22Rv1 (cell line): ENCODE measurements at regions not wholly inside any gene's neighbourhood (a gene's known extent, or its start where the extent isn't known, plus 50 kb on each side); places are given as distances from the start of the nearest gene placed in this dataset.

ENCODE experiments used
- H3K27ac ChIP-seq: fragments of 450-650 bp; 2 replicates; pipeline ENCODE4 v1.5.1; 2017
- ZFX ChIP-seq: fragments of 450-650 bp; IDR thresholded peaks from 2 replicates; pipeline ENCODE4 v1.6.1; 2017; ENCODE audit warnings: antibody characterized with exemption, borderline replicate concordance
- TF ChIP-seq, protein P1 (sequence below): fragments of 450-650 bp; IDR thresholded peaks from 2 replicates; pipeline ENCODE4 v1.5.1; 2017; ENCODE audit warnings: mild to moderate bottlenecking

GRCh38 chr17:12588531-12588930 lies 77.2 kb upstream of the MYOCD start:
- TF ChIP-seq, protein P1, sequence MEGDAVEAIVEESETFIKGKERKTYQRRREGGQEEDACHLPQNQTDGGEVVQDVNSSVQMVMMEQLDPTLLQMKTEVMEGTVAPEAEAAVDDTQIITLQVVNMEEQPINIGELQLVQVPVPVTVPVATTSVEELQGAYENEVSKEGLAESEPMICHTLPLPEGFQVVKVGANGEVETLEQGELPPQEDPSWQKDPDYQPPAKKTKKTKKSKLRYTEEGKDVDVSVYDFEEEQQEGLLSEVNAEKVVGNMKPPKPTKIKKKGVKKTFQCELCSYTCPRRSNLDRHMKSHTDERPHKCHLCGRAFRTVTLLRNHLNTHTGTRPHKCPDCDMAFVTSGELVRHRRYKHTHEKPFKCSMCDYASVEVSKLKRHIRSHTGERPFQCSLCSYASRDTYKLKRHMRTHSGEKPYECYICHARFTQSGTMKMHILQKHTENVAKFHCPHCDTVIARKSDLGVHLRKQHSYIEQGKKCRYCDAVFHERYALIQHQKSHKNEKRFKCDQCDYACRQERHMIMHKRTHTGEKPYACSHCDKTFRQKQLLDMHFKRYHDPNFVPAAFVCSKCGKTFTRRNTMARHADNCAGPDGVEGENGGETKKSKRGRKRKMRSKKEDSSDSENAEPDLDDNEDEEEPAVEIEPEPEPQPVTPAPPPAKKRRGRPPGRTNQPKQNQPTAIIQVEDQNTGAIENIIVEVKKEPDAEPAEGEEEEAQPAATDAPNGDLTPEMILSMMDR = no peak
- no peak for TF ChIP-seq ZFX

GRCh38 chr17:12590417-12590816 lies 75.3 kb upstream of the MYOCD start:
- no peak overlapping the region for H3K27ac ChIP-seq
- TF ChIP-seq, protein P1 = no peak
- no peak for TF ChIP-seq ZFX

More at GRCh38 chr17:12588531-12588930, 77.2 kb upstream of the MYOCD start:
- no peak overlapping the region for H3K27ac ChIP-seq

DNA sequence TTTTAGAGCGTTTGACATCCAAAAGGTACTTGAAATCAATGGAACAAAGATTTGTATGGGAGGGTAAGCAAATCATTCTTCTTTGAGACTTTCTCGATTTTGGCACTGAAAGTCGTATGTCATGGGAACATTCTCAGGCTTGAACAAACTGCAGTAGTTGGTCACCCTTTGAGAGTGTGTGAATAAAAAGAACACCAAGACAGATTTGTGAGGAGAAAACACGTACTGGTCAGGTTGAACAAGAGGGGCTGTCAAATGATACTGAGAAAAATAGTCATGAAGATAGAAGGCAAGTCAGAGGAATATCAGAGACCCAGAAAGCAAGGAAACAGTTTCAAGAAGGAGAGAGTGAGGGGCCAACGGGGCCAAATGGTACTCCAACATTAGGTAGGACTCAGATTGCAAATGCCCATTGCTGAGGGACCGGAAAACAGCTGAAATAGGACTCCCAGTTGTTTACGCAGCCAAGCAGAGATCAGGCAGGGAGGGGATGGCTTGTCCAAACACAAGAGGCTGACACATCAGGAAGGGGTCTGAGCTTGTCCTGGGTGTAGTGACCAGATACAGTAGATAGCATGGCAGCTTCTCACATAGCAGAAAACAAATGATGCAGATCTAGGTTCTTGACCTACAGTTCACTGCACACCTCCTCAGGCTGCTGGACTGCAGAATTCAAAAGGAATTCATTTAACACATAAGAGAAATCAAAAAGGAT lies 74.5 kb upstream of the MYOCD start:
- TF ChIP-seq ZFX = no peak
- TF ChIP-seq, protein P1 = no peak
- no peak overlapping the region for H3K27ac ChIP-seq

- TF ChIP-seq, protein P1 = no peak
- no peak for TF ChIP-seq ZFX
- H3K27ac ChIP-seq = no peak overlapping the region
Measured at GRCh38 chr17:12592941-12593340, 72.7 kb upstream of the MYOCD start.

DNA sequence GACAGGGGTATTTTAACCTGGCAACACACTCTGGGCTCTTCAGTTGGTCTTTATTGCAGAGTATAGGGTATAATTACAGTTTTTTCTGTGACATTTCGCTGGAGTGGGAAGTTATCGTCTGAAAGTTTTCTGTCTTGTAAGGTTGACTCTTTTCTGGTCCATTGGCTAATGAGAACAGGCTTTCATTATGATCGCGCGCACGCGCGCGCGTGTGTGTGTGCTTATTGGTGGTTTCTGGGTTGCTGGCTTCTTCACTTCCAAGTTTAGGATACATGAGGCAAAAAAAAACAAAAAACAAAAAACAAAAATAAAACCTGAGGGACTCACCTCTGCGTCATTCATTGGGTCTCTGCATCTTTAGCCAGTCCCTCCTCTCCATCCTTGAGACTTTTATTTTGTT lies 68.7 kb upstream of the MYOCD start:
- TF ChIP-seq, protein P1 = no peak
- TF ChIP-seq ZFX = no peak
- H3K27ac ChIP-seq = no peak overlapping the region

DNA sequence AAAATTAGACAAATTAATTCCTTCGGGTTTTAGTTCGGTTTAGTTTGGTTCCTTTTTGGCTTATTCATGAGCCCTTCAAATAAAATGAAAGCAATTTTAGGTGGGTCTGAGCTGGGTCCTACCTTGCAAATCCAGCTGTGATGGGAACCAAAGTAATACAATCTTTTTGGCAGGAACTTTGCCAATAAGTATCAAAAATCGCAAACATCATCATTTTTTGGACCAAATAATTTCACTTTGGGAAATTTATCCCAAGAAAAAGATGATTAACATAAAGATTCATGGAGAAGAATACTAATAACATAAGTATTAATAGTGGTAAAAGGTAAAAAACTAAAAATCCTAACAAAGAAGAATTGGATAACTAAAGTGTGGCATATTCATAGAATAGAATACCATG lies 67.8 kb upstream of the MYOCD start:
- TF ChIP-seq ZFX = no peak
- TF ChIP-seq, protein P1 = no peak
- H3K27ac ChIP-seq = no peak overlapping the region

DNA sequence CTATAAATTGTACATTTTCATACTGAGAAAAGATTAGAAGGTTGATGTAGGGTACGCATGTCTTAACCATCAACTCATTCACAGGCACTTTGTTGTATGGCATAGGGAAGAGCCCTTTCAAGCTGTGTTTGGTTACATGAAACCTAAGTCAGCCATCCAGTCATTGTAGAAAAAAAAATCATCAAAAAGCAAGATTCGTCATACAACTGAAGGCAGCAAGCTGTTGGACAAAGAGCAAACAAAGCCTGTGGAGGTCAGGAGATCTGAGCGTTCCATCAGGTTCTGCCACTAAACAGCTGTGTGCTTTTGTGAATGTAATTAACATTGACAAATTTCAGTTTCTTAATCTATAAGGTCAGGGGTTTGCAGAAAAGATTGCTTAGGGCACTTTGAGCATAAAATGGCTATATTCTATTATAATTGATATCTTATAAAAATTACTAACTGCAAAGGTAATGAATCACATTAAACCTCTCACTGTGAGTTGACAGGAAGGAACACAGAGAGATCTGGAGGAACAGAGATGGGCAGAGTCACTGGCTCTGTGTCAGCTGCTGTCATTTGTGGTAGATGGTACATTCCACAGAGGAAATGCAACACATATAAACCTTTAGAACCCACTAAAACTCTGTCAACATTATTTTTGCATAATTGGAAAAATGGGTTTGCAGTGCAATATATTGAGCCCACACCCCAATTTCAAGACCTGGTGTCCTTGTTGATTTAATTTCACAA lies 66.3 kb upstream of the MYOCD start:
- no peak overlapping the region for H3K27ac ChIP-seq
- TF ChIP-seq ZFX = no peak
- TF ChIP-seq, protein P1 = no peak
